Activated CD4-positive, alpha-beta T cell treated with anti-CD3 and anti-CD28 coated beads for 48 hours (primary cell): ENCODE measurements at regions not wholly inside any gene's neighbourhood (a gene's known extent, or its start where the extent isn't known, plus 50 kb on each side); places are given as distances from the start of the nearest gene placed in this dataset.
"Not testable (repeated sequence)": the region's sequence is repeated elsewhere in the genome, so short reads cannot be mapped to it uniquely, and the experiment has no call there.

Experiments used
- DNase-seq: peaks from one replicate; pipeline ENCODE4 v3.0.0-alpha.2; 2020

- no peak for DNase-seq
Measured at GRCh38 chr1:227508431-227508830, 54.9 kb upstream of the ZNF678 start.

- not testable (repeated sequence) for DNase-seq
Measured at GRCh38 chr1:227506490-227507393, 56.6 kb upstream of the ZNF678 start.

- not testable (repeated sequence) for DNase-seq
Measured at GRCh38 chr1:227496045-227496444, 67.3 kb upstream of the ZNF678 start.

- DNase-seq: not testable (repeated sequence)
Measured at GRCh38 chr1:227493863-227494551, 69.3 kb upstream of the ZNF678 start.

GRCh38 chr1:227490478-227490877, 72.9 kb upstream of the ZNF678 start:
- no peak for DNase-seq

- no peak for DNase-seq
Measured at GRCh38 chr1:227490001-227490400, 73.4 kb upstream of the ZNF678 start.

- DNase-seq: no peak
Measured at GRCh38 chr1:227489572-227489971, 73.8 kb upstream of the ZNF678 start.

- DNase-seq: no peak
Measured at GRCh38 chr1:227487606-227488005, 75.8 kb upstream of the ZNF678 start.

GRCh38 chr1:227486559-227486958, 76.8 kb upstream of the ZNF678 start:
- no peak for DNase-seq

- no peak for DNase-seq
Measured at GRCh38 chr1:227482023-227482299, 81.4 kb upstream of the ZNF678 start.

- DNase-seq: not testable (repeated sequence)
Measured at GRCh38 chr1:227474072-227474471, 89.3 kb upstream of the ZNF678 start.

GRCh38 chr1:227472772-227473171, 90.6 kb upstream of the ZNF678 start:
- DNase-seq: no peak

GRCh38 chr1:227470688-227471087, 92.7 kb upstream of the ZNF678 start:
- no peak for DNase-seq

GRCh38 chr1:227469708-227470107, 93.6 kb upstream of the ZNF678 start:
- DNase-seq: no peak

GRCh38 chr1:227466039-227466645, 97.2 kb upstream of the ZNF678 start:
- no peak for DNase-seq

- no peak for DNase-seq
Measured at GRCh38 chr1:227465256-227465655, 98.1 kb upstream of the ZNF678 start.

GRCh38 chr1:227459977-227460376, 103.4 kb upstream of the ZNF678 start:
- DNase-seq: no peak

- no peak for DNase-seq
Measured at GRCh38 chr1:227459326-227459841, 104.0 kb upstream of the ZNF678 start.

- no peak for DNase-seq
Measured at GRCh38 chr1:227454686-227455085, 108.7 kb upstream of the ZNF678 start.

GRCh38 chr1:227453631-227454355, 109.6 kb upstream of the ZNF678 start:
- DNase-seq: no peak

- DNase-seq: no peak
Measured at GRCh38 chr1:227451954-227452353, 111.4 kb upstream of the ZNF678 start.

GRCh38 chr1:227451057-227451456, 112.3 kb upstream of the ZNF678 start:
- no peak for DNase-seq

- DNase-seq: no peak
Measured at GRCh38 chr1:227450489-227450888, 112.9 kb upstream of the ZNF678 start.
